ENCODE measurements at regions not wholly inside any gene's neighbourhood (a gene's known extent, or its start where the extent isn't known, plus 50 kb on each side); places are given as distances from the start of the nearest gene placed in this dataset.

GRCh38 chr15:99511866-99512661 lies 53.7 kb upstream of the MEF2A start:
- H3K27ac ChIP-seq = peak overlapping the region in 1 of 4 donors; percentile 47
- TF ChIP-seq POLR2A (IDR thresholded peaks at IDR 0.05) = no peak
- TF ChIP-seq EP300 (IDR thresholded peaks at IDR 0.05) = peak in 1 of 4 donors; percentile 64
- TF ChIP-seq POLR2AphosphoS5 (IDR thresholded peaks at IDR 0.05) = peak in 1 of 2 donors; percentile 70
- peak in 1 of 2 donors; percentile 15 for ATAC-seq (ENCODE audit: low FRiP score in 2 of 2)
- no peak for DNase-seq
- H3K4me3 ChIP-seq = no peak overlapping the region
- H3K9me3 ChIP-seq = no peaks in the 10 kb centered on the region
- no peaks in the 10 kb centered on the region for H3K36me3 ChIP-seq
- WGBS, 2 donors = 44 to 64% methylated on average over 14 of the region's 14 CpGs
- no peaks in the 10 kb centered on the region for H3K27me3 ChIP-seq
- H3K4me1 ChIP-seq = peaks cover 28 to 40% (median 35%) of the 10 kb centered on the region in 4 donors

- Histone ChIP-seq H3K27me3 (no peaks in the 10 kb centered on the region), H3K27ac (no peak overlapping the region), H3K4me1 (peaks cover 10 to 22% (median 16%) of the 10 kb centered on the region in 4 donors), H3K9me3 (no peaks in the 10 kb centered on the region), H3K4me3 (no peak overlapping the region), H3K36me3 (no peaks in the 10 kb centered on the region)
- 90 to 95% methylated on average over 5 of the region's 5 CpGs for WGBS, 2 donors
- DNase-seq (no peak), ATAC-seq (ENCODE audit: low FRiP score in 2 of 2) (no peak)
- no peak for TF ChIP-seq CTCF (IDR thresholded peaks at IDR 0.05)
- no peak for TF ChIP-seq EP300 (IDR thresholded peaks at IDR 0.05)
- TF ChIP-seq POLR2A (IDR thresholded peaks at IDR 0.05) = no peak
Observed at GRCh38 chr15:99514306-99514705, 51.5 kb upstream of the MEF2A start.
